ENCODE measurements at regions not wholly inside any gene's neighbourhood (a gene's known extent, or its start where the extent isn't known, plus 50 kb on each side); places are given as distances from the start of the nearest gene placed in this dataset.

DNA sequence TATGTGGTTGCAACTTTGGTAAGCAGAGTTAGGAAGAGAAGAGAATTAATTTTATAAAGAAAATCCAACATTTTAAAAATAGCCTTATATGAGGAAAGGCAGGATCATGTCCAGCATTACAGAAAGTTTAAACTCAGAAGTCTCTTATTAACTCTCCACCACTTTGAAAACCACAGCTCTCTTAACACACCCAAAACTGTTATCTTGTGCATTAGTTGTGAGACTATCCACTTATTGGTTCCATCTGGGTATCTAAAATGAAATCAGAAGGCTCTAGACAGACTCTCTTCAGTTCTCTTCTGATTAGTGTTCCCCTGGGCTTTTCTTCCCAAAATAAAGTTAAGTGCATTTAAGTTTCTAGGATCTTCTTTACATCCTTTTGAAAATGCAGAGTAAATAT lies 251.5 kb downstream of the TXNL1 start:
- TF ChIP-seq POLR2A (IDR thresholded peaks at IDR 0.05; ENCODE audit: low read depth, low read length) (no peak), CTCF (conservative IDR thresholded peaks at IDR 0.05; ENCODE audit: low read depth, low read length) (no peak), RCOR1 (IDR thresholded peaks at IDR 0.05; ENCODE audit: insufficient replicate concordance, low read length) (no peak), MAZ (IDR thresholded peaks at IDR 0.05; ENCODE audit: borderline replicate concordance, low read depth, low read length) (no peak), RAD21 (IDR thresholded peaks at IDR 0.05; ENCODE audit: low read length) (no peak), FOS (IDR thresholded peaks at IDR 0.05; ENCODE audit: low read depth, low read length) (no peak), CEBPB (IDR thresholded peaks at IDR 0.05; ENCODE audit: low read depth, low read length) (no peak)

Measured in IMR-90 (cell line).